Kasumi-1 (cell line): ENCODE measurements at regions not wholly inside any gene's neighbourhood (a gene's known extent, or its start where the extent isn't known, plus 50 kb on each side); places are given as distances from the start of the nearest gene placed in this dataset.
A peak's percentile ranks its signal among the peaks of the same experiment; 100 is the strongest.
"Not testable (repeated sequence)": the region's sequence is repeated elsewhere in the genome, so short reads cannot be mapped to it uniquely, and the experiment has no call there.

Source experiments
- DNase-seq, 2 experiments: peaks; one replicate each; lab custom pipeline; 2025; lab: John Stamatoyannopoulos, UW

DNA sequence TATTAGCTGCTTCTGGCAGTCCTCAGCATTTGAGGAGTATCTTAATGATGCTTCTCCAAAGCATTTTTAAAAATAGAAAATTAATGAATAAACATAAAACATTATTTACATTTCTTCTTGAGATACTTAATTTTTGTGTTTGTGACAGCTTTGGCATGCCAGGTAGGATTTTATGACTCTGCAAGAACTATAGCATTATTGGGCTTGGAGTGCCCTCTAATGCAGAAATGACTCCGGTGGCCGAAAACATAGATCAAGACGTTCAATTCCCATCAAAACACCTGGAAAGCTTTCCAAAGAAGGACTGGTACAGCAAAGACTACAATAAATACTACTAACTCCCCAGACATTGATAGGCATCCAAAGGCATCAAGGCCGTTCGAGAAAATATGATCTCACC lies 366.4 kb upstream of the CXADR start:
- no peak for DNase-seq

DNA sequence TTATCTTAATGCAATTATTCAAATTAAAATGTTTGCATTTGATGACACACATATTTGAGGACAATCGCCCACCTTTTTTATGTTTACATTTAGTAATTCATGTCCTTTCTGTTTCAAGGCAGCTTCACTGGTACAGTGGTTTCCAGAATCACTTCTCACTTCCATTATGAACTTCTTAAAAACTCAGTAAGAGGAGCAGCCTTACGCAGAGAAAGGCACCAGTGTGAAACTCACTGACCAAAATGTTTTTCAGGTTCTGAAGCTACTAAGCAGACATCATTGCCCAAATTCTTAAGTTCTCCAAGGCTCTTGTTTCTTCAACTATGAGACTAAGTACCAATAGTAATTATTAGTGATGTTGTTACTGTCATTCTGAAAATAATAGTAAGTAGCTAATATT lies 353.1 kb upstream of the CXADR start:
- DNase-seq, result no peak

DNA sequence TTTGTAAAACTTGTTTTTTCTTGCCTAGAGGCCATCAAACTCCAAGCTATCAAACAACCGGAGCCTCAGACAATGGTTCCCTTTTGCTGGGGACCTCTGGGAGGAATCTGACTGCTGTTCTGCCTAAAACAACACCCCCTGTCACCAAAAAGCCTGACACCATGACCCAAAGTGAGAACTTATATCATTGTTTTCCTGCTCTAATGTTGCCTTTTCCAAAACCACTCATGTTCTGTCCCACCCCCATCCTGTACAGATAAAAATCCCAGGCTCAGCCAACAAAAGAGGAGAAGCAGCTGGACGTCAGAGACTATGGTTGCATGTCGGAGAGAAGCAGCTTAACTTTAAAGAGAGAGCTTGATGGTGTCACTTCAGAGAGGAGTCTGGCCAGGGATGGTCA lies 327.2 kb upstream of the CXADR start:
- no peak for DNase-seq

DNA sequence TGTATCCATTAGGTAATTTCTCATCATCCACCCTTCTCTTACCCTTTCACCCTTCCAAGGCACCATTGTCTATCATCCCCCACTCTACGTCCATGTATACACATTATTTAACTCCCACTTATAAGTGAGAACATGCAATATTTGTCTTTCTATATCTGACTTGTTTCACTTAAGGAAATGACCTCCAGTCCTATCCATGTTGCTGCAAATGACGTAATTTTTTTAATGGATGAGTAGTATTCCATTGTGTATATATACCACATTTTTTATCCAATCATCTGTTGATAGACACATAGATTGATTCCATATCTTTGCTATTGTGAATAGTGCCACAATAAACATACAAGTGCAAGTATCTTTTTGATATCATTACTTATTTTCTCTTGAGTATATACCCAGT lies 322.9 kb upstream of the CXADR start:
- DNase-seq, result no peak

DNA sequence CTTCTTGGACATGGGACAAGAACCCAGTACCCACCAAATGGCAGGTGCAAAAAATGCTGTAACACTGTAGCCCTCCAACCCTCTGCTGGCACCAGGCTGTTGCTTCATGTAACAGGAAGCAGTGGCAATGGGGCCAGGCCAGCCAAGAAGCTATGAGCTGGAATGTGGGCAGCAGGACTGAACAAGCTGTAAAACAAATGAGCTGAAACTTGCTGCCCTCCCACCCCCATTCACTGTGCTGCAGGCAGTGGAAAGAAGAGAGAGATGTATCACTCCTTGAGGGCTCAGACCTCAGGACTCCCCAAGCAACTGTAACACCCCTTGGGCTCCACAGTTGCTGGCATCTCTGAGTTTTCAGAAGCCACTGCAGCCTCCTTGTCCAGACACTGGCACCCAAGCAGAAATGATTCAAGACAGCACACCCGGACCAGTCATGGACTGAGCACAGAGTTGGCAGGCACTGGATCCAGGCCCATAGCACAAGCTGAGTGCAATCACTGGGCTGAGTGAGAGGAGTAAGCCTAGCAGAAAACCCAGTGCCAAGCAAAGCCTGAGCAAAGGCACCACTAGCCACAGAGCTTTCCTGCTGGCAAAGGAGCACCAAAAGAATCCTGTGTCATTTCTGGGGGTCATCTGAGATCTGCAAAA lies 321.4 kb upstream of the CXADR start:
- no peak for DNase-seq

DNA sequence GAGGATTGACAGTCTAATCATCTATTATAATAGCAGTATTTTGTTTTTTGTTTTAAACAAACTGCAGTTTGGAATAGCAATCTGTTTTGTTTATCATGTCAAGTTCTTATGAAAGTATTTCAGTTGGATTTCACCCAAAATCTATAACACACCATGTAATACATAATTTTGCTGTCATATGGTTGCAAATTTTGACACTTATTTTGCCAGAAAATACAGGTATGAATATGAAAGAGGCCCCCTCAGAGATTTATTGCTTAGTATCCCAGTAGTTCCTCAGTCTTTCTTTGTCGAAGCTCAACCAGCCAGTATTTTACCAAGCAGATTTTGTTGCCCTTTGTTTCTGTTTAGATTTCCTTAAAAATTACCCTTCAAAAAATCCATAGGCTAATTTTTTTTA lies 317.5 kb upstream of the CXADR start:
- no peak for DNase-seq

DNA sequence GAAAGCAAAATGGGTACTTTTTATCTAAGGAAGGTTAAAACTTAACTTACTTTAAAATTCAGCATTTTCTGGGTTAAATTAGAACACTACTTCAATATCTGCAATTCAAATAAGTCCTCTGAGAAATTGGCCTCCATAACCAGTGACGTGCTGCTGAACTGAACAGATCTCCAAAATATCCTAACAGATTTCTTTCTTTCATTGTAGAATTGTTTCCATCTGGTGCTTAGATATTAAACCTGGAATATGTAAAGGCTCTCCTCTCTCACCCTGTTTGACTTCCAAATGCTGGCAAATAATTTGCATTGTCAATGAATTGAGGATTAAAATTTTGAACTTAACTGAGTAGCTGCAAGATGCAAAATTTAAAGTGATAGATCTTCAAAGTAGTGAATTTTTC lies 316.9 kb upstream of the CXADR start:
- DNase-seq, result no peak

DNA sequence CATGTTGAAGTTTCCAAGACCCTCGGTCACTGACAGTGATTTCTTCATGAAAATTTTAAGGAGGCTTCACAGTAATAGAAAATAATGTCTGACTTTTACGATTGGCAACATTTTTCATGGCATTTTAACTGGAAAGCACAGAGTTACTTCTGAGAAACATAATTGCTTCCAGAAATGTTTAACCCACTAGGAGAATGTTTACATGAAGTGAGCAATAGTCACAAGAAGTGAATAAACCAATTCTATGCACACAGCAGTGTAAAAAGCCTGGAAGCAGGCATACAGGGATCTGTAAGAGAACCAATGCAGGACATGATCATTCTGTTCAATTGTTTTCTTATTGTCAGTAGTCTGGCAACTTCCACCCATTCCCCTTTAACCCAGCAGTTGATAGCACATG lies 316.2 kb upstream of the CXADR start:
- no peak for DNase-seq

DNA sequence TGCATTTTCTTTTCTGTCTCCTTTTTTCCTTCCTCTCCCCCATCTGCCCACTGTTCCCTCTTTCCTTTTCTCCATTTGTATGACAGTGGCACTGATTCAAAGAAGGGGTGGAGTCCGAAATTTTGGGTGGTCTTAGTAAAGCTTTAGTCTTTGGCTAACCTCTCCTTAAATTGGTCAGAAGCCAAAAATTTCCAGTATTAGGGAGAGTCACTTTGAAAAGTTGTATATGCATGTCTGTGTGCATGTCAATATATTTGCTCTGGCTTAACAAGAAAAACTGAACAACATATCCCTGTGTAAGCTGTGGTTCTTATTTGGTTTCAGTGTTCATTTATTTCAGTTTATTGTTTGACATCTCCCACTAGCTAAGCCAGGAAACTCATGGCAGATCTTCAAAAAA lies 314.8 kb upstream of the CXADR start:
- DNase-seq, result no peak

DNA sequence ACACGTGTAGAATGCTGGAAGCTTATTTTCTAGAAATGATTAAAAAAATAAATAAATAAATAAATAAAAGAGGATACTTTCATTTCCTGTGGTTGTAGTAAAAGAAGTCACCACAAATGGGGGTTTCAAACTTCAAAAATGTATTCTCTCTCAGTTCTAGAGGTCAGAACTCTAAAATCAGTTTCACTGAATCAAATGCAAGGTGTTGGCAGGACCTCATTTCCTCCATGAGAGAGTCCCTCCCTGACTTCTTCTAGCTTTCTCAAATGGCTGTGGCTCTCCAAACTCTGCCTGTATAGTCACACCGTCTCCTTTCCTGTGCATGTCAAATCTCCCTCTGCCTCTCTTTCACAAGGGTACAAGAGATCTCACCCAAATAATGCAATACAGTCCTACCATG lies 312.6 kb upstream of the CXADR start:
- DNase-seq, result no peak

DNA sequence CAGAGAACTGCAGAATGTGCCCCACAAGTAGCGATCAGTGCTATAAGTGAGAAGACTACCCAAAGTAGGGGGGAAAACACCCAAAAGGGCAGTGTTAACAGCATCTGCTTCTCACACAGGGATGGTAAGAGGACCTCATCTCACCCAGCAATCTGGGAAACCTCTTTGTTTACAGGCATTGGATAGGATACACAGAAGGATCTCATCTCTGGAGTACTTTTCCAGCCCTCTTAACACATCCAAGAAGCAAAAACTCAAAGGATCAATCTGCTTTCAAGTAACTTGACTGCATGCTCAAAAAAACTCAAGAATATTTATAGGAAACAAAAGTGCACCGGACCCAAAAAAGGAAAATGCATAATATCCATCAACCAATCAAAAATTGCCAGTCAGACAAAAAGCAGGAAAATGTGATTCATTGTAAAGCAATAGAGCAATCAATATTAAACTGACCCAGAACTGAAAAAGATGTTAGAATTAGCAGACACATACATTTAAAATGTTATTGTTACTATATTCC lies 311.0 kb upstream of the CXADR start:
- no peak for DNase-seq

DNA sequence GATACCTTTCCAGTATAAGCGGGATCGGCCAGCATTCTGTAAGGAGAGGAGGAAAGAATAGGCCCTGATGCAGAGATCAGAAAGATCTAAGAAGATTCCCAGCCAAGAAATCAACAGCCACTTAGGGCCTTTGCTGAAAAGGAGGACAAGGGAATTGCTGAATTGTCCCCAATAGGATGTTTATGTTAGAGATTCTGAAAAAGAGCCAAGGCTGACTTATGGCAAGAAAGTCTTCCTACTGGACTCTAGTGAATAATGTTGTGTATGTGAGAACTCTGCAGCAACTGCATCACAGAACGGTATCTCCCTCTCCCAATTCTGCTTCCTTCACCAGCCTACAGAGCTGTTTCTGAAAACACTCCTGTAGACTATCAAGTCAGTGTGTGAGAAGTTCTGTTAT lies 298.0 kb upstream of the CXADR start:
- no peak for DNase-seq

DNA sequence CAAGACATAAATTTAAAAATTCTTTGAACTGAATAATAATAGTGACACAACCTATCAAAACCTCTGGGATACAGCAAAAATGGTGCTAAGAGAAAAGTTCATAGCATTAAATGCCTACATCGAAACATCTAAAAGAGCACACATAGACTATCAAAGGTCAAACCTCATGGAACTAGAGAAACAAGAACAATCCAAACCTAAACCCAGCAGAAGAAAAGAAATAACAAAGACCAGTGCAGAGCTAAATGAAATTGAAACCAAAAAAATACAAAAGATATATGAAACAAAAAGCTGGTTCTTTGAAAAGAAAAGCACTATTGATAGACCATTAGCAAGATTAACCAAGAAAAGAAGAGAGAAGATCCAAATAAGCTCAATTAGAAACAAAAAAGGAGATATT lies 293.8 kb upstream of the CXADR start:
- not testable (repeated sequence) for DNase-seq

DNA sequence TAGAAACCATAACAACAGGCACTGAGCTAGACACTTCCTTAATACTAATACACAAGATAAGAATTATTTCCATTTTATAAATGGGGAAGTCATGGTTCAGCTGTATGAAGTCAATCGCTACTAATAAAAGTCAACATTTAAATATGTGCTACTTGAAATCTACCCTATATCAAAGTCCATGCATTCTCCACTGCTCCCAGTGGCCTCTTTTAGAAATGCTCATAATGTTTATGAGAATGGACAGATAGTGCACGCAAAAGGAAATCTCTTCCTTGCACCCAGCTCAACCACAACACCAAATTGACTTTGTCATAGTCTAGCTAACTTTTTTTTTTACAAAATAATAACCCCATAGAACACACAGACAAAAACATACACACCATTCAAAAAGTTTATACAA lies 281.7 kb upstream of the CXADR start:
- peak in 1 of 2 experiments; percentile 5 for DNase-seq

DNA sequence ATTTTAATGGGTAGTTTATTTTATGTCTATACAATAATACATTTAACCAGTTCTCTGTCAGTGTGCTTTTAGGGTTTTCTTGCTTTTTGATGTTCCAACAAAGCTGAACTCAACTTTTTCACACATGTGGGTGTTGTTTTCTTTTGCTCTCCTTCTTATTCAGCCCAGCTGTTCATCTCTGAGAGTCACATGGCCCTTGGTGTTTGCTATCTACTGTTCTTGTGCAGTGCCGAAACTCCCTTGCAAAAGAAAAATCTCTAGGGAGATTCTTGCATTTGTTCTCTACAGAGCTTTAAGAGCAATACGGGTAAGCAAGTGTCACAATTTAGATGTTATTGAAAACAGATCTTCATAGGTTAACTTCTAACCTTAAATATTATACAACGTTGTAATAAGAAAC lies 281.1 kb upstream of the CXADR start:
- no peak for DNase-seq

DNA sequence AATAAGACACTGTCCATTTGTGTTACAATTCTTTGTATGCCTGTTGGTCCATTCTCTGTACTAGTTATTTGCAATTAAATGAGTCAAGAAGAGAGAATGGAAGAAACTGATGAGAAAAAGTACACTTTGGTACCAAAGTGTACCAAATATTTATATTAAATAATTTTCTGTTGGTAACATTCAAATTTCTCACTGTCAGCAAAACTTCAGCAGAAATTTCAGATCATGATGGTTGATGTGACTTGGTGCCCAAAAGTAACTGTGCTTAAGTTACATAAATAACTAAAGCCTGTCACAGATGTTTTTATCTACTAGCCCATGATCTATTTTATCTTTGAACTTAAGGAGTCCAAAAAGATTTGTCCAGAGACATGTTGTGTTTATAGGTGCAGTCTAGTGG lies 274.4 kb upstream of the CXADR start:
- DNase-seq, result no peak

DNA sequence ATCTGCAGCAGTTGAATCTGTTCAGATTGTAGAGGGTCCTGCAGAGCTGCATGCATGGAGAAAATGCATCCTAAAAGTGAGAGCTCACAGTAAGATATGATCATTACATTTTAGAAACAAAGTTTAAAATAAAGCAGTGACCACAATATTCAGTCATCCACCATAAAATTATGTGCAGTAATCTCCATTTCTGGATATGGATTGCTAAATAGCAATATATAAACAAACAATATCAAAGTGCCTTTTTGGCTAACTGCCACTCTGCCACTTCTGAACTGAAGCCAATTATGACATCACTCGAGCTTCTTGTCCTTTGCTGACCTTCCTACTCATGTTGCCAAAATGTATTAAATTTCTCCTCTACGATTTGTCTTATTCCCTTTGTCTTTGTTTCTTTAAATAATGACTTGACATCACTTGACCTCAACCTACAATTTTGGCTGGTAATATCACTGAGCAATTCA lies 262.0 kb upstream of the CXADR start:
- no peak for DNase-seq

DNA sequence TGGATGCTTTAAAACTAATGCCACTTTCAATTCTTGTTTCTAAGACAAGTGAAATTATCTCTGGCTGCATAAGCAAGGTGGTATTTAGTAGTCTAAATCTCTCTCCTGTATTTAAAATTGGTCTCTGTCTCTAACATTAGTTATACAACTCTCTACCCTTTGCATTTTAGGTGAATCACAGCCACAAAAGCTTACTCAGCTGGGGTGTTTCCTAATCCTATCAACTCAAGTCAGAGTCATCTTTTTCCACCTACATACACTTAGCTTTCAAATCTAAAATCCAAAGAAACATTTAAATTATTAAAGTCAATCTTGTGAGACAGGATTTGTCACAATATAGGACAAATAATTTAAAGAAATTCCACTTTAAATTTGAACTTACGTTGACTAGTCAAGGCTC lies 255.1 kb upstream of the CXADR start:
- no peak for DNase-seq

DNA sequence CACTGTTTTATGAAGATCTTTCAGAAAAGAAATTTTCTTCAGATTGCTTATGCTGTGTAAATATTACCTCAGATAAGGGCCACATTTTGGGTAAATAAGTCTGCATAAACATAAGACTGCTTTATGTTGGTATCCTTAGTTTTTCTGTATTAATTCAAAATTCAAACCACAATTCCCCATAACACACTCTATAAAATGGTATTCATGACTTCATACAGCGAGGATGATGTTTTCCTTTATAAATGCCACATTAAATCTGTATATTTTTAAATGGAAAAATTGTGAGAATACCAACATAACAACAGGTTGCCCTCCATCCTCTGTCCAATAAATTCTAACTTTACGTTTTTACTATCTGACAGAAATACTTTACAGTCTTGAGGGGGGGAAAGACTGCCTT lies 248.7 kb upstream of the CXADR start:
- no peak for DNase-seq

DNA sequence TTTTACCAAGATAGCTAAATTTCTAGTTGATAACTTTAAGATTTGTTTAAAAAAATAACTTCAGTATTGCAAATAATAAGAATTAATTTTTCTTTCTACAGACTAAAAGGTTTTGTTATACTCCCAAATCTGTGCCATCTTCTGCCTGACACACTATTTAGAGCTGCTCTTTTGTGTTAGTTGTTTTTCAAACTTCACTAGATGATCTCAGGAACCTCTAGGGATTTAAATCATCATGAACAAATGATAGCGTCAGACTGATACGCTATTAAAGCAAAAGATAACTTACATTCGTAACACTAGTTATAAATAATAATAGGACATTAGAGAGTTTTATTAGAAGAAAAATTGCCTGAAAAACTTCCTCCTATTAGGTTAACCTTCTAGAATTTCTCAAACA lies 243.1 kb upstream of the CXADR start:
- DNase-seq, result no peak

DNA sequence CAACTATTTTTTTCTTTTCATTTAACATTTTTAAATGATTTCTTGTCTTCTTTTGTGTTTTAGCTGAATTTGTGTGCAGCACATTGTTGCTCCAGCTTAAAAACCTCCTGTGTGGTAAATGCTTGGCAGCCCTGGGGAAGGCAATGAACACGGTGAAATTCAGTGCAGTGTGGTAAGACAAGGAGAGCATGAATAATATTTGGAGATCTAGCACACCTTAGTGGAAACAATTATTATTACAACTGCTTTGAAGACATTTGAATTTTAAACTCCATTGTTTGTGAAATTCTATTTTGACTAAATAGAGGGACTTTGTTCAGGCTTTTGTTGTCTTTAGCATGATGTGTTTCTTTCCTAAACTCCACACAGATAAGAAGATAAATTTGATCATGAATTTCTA lies 242.6 kb upstream of the CXADR start:
- DNase-seq, result peak; percentile 57 to 79

DNA sequence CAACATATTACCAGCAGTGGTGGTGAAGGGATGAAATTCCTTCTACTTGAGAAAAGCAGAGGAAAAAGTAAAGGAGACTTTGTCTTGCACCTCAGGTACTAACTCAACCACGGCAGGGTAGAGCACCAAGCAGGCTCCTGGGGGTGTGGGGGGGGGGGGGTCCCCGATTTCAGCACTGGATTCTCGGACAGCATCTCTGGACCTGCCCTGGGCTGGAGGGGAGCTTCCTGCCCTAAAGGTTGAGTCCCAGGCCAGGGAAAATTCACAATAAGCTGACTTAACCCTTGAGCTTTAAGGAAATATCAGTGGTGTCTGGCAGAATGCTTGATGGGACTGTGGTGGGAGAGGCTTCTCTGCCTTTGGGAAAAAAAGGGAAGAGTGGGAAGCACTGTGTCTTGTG lies 233.2 kb upstream of the CXADR start:
- DNase-seq, result no peak

DNA sequence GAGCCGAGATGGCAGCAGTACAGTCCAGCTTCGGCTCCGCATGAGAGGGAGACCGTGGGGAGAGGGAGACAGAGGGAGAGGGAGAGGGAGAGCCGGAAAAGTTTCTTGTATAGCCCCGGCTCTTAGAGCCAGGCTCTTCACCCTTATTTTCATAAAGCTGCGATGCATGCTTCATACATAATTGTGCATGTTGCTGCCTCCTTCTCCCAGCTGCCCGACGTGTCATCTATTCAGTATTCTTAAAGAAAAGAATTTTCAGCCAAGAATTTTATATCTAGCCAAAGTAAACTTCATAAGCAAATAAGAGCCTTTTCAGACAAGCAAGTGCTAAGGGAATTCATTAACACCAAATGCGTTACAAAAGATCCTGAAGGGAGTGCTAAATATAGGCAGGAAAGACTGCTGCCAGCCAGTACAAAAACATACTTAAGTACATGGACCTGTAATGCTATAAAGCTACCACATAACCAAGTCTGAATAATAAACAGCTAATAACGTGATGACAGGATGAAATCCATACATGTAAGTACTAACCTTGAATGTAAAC lies 219.8 kb upstream of the CXADR start:
- not testable (repeated sequence) for DNase-seq

DNA sequence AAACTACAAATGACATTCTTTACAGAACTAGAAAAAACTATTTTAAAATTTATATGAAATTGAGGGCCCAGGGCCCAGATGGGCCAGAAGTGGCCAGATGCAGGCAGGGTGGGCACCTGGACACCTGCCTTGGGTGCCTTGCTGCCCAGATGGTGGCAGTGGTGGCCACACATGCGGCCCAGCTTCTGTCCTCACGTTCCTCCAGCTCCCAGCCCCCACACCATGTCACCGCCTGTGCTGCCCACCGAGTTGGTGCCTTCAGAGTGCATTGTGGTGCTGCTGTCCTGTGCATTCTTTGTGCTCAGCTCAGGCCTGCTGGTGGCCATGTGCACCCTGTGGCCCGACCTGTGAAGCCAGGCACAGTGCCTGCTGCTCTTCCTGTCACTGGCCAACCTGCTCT lies 216.8 kb upstream of the CXADR start:
- no peak for DNase-seq
